ENCODE measurements at regions not wholly inside any gene's neighbourhood (a gene's known extent, or its start where the extent isn't known, plus 50 kb on each side); places are given as distances from the start of the nearest gene placed in this dataset.
"Not testable (repeated sequence)": the region's sequence is repeated elsewhere in the genome, so short reads cannot be mapped to it uniquely, and the experiment has no call there.

DNA sequence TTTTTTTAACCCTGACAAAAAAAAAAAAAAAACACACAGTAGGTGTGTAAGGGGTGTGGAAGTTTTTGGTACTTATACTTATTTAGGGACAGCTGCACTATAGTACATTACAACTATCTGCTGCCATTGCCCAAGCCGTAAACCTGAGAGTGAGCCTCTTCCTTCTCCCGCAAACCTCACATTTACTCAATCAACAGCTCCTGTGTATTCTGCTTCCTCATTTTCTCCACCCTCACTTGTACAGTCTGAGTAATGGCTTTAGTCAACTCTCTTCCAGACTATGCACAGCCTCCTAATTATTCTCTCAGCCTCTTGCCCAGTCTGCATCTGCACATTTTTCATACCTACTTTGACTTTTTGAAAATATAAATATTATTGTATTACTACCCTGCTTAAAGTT is 362.0 kb downstream of the ADAM29 start:
- H3K27ac Mint-ChIP-seq: no peak overlapping the region
- no peaks in the 10 kb centered on the region for H3K36me3 Mint-ChIP-seq
- DNase-seq (no peak), ATAC-seq (replicated peaks) (no peak)
- no peaks in the 10 kb centered on the region for H3K4me1 Mint-ChIP-seq
- no peaks in the 10 kb centered on the region for H3K27me3 Mint-ChIP-seq
- H3K9me3 Mint-ChIP-seq: peaks cover under 1 to 1% of the 10 kb centered on the region in 2 donors
- no peak overlapping the region for H3K4me3 Mint-ChIP-seq

DNA sequence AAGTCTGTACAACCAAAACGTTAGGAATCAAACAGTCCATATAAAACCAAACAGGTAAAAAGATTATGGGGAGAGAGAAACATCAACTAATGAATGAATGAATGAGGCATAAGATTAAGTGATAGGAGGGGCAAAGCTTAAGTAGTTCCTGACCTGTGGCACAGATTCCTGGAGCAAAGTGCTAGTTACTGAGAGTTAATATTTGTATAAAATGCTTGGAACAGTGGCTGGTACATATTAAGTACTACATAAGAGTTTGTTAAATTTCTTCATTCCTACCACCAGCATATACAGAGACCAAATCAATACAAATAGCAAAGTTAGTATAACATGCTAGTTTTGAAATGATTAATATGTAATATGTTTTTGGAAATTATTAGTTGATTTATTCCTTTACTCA is 363.7 kb downstream of the ADAM29 start:
- H3K36me3 Mint-ChIP-seq: no peaks in the 10 kb centered on the region
- H3K4me1 Mint-ChIP-seq: no peaks in the 10 kb centered on the region
- DNase-seq: no peak
- H3K4me3 Mint-ChIP-seq: no peak overlapping the region
- H3K27ac Mint-ChIP-seq: no peak overlapping the region
- no peak for ATAC-seq (replicated peaks)
- peaks cover 1 to 9% of the 10 kb centered on the region in 2 donors for H3K9me3 Mint-ChIP-seq
- H3K27me3 Mint-ChIP-seq: no peaks in the 10 kb centered on the region

DNA sequence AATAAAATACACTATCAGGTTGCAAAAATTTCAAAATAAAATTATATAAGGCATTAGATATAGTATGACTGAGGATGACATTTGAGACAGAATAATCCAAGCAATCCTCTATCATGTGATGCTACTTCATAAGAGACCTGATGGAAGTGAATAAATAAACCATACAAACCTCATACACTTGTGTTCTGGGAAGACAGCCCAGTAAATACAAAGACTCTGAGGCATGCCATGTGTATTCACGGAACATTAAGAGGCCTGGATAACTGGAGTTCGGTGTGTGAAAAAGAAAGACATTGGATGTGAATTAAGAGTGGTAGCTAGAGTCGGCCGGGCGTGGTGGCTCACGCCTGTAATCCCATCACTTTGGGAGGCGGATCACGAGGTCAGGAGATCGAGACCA is 364.2 kb downstream of the ADAM29 start:
- no peak for DNase-seq
- Mint-ChIP-seq H3K27ac (no peak overlapping the region), H3K4me1 (no peaks in the 10 kb centered on the region), H3K4me3 (no peak overlapping the region), H3K9me3 (peaks cover 1 to 9% of the 10 kb centered on the region in 2 donors), H3K36me3 (no peaks in the 10 kb centered on the region), H3K27me3 (no peaks in the 10 kb centered on the region)
- ATAC-seq (replicated peaks): no peak

GRCh38 chr4:175290401-175290800 is 372.2 kb downstream of the ADAM29 start:
- no peaks in the 10 kb centered on the region for H3K4me1 Mint-ChIP-seq
- ATAC-seq (replicated peaks) (no peak), DNase-seq (no peak)
- H3K36me3 Mint-ChIP-seq: no peaks in the 10 kb centered on the region
- no peak overlapping the region for H3K27ac Mint-ChIP-seq
- H3K4me3 Mint-ChIP-seq: no peak overlapping the region
- H3K27me3 Mint-ChIP-seq: no peaks in the 10 kb centered on the region
- H3K9me3 Mint-ChIP-seq: peaks cover 0 to 6% of the 10 kb centered on the region in 2 donors

DNA sequence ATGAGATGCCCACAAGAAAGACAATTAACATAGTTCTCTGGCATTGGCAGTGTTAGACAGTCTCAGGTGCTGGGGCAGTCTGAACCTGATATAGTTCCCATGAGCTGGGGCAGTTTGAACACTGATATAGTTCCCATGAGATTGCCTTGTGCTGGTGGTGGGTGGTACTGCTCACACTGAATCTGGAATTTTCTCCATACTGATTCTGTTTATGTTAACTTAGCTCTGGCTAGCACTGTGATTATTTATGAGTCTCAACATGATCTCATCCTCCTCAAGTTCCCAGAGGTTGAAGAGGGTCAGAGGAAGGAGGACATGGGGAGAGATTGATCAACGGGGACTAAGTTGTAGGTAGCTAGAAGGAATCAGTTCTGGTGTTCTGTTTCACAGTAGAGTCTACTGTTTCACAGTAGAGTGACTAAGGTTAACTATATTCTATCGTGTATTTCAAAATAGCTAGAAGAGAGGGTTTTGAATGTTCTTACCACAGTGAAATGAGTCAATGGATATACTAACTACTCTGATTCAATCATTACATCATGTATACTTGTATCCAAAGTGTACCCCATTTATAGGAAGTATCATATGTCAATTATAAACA is 379.9 kb downstream of the ADAM29 start:
- no peak for DNase-seq
- no peak for ATAC-seq (replicated peaks)
- no peak overlapping the region for H3K4me3 Mint-ChIP-seq
- no peaks in the 10 kb centered on the region for H3K4me1 Mint-ChIP-seq
- peaks cover 0 to 2% of the 10 kb centered on the region in 2 donors for H3K9me3 Mint-ChIP-seq
- no peaks in the 10 kb centered on the region for H3K27me3 Mint-ChIP-seq
- no peak overlapping the region for H3K27ac Mint-ChIP-seq
- H3K36me3 Mint-ChIP-seq: no peaks in the 10 kb centered on the region

GRCh38 chr4:175306436-175306835 is 388.3 kb downstream of the ADAM29 start:
- no peaks in the 10 kb centered on the region for H3K36me3 Mint-ChIP-seq
- no peaks in the 10 kb centered on the region for H3K27me3 Mint-ChIP-seq
- no peaks in the 10 kb centered on the region for H3K4me1 Mint-ChIP-seq
- no peak for DNase-seq
- H3K9me3 Mint-ChIP-seq: peaks cover 0 to 2% of the 10 kb centered on the region in 2 donors
- H3K27ac Mint-ChIP-seq: no peak overlapping the region
- no peak overlapping the region for H3K4me3 Mint-ChIP-seq
- ATAC-seq (replicated peaks): no peak

DNA sequence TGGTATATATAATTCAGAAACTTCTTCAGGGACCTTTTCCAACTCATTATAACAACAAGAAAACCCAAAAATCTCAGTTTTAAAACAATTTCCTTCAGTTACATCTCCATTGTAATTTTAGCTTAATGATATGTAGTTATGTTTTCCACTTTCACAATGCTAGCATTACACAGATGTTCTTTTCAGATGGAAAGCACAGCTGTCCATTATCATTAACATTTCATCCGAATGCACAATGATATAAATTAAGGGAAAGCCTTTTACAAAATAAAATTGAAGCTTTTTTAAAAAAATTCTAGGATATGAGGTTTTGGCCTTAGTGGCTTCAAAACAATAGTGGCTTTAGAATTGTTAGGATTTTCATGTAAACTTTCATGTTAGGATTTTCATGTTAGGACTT is 389.2 kb downstream of the ADAM29 start:
- Mint-ChIP-seq H3K9me3 (no peaks in the 10 kb centered on the region), H3K4me3 (no peak overlapping the region), H3K4me1 (no peaks in the 10 kb centered on the region), H3K36me3 (no peaks in the 10 kb centered on the region), H3K27me3 (no peaks in the 10 kb centered on the region), H3K27ac (no peak overlapping the region)
- DNase-seq: no peak
- no peak for ATAC-seq (replicated peaks)

DNA sequence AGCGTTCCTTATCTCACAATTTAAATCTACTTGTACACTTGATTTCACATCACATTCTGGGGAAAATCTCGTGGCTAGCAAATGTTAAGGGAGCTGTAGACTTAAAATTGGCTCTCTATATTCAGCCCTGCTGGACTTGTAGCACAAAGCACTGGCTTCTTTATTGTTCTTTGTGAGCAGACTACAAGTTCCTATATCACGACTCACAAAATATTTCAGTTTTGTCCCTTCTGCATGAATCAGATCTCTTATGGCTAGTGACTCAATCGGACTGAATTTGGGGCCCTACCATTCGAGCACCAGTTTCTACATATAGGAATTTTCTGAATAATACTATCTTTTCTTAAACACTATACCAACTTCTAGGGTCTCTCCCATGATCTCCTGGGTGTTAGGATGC is 390.1 kb downstream of the ADAM29 start:
- Mint-ChIP-seq H3K4me3 (no peak overlapping the region), H3K36me3 (no peaks in the 10 kb centered on the region), H3K9me3 (no peaks in the 10 kb centered on the region), H3K27me3 (no peaks in the 10 kb centered on the region), H3K27ac (no peak overlapping the region), H3K4me1 (no peaks in the 10 kb centered on the region)
- ATAC-seq (replicated peaks) (no peak), DNase-seq (no peak)

- no peak for DNase-seq
- ATAC-seq (replicated peaks): no peak
- H3K4me1 Mint-ChIP-seq: no peaks in the 10 kb centered on the region
- no peaks in the 10 kb centered on the region for H3K27me3 Mint-ChIP-seq
- no peaks in the 10 kb centered on the region for H3K9me3 Mint-ChIP-seq
- no peaks in the 10 kb centered on the region for H3K36me3 Mint-ChIP-seq
- no peak overlapping the region for H3K27ac Mint-ChIP-seq
- H3K4me3 Mint-ChIP-seq: no peak overlapping the region
Observed at GRCh38 chr4:175309041-175309440, 390.9 kb downstream of the ADAM29 start.

GRCh38 chr4:175325230-175325629 is 407.1 kb downstream of the ADAM29 start:
- Mint-ChIP-seq H3K4me3 (no peak overlapping the region), H3K27me3 (no peaks in the 10 kb centered on the region), H3K9me3 (peaks cover 0 to 3% of the 10 kb centered on the region in 2 donors), H3K27ac (no peak overlapping the region), H3K4me1 (no peaks in the 10 kb centered on the region), H3K36me3 (no peaks in the 10 kb centered on the region)
- DNase-seq: no peak
- ATAC-seq (replicated peaks): no peak

DNA sequence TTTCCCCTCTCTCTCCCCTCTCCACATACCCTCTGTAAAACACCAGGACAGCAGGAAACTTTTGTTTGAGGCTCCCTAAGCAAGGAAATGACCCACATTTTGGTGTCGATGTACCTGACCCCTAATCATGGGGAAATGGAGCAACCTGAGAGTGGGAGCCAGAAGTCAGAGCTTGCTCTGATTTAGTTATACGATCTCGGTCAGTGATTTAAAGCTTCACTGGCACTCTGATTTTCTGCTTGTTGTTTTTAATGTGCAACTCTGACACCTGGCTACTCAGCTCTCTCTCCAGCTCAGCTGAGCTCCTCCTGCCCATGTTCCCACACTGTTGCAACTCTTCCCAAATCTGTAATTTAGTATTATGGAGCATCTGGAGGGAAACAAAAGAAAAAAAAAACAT is 408.6 kb downstream of the ADAM29 start:
- Mint-ChIP-seq H3K27me3 (no peaks in the 10 kb centered on the region), H3K4me1 (no peaks in the 10 kb centered on the region), H3K9me3 (peaks cover 0 to 3% of the 10 kb centered on the region in 2 donors), H3K36me3 (no peaks in the 10 kb centered on the region), H3K27ac (no peak overlapping the region), H3K4me3 (no peak overlapping the region)
- DNase-seq (no peak), ATAC-seq (replicated peaks) (no peak)

DNA sequence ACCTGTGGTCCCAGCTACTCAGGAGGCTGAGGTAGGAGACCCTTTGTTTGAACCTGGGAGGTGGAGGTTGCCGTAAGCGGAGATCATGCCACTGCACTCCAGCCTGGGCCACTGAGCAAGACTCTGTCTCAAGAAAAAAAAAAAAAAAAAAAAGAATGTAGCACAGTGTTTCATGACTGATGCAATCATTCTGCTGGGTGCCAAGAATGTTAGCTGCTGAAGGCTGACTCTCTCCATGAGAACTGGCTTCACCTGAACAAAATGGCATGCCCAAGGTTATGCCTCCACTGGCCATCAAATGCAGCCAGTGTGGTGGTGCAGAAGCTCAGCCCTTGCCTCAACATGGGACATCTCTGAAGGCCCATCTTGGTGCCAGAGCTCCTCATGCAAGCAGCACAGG is 412.1 kb downstream of the ADAM29 start:
- DNase-seq: no peak
- Mint-ChIP-seq H3K27ac (no peak overlapping the region), H3K27me3 (no peaks in the 10 kb centered on the region), H3K4me1 (no peaks in the 10 kb centered on the region), H3K4me3 (no peak overlapping the region), H3K36me3 (no peaks in the 10 kb centered on the region), H3K9me3 (peaks cover 0 to 3% of the 10 kb centered on the region in 2 donors)
- no peak for ATAC-seq (replicated peaks)

- no peak overlapping the region for H3K27ac Mint-ChIP-seq
- no peaks in the 10 kb centered on the region for H3K27me3 Mint-ChIP-seq
- ATAC-seq (replicated peaks) (no peak), DNase-seq (no peak)
- H3K4me3 Mint-ChIP-seq: no peak overlapping the region
- H3K36me3 Mint-ChIP-seq: no peaks in the 10 kb centered on the region
- H3K9me3 Mint-ChIP-seq: peaks cover 0 to 3% of the 10 kb centered on the region in 2 donors
- H3K4me1 Mint-ChIP-seq: no peaks in the 10 kb centered on the region
Observed at GRCh38 chr4:175330652-175331051, 412.5 kb downstream of the ADAM29 start.

GRCh38 chr4:175335331-175335730 is 417.2 kb downstream of the ADAM29 start:
- DNase-seq (no peak), ATAC-seq (replicated peaks) (no peak)
- Mint-ChIP-seq H3K4me3 (no peak overlapping the region), H3K27me3 (no peaks in the 10 kb centered on the region), H3K27ac (no peak overlapping the region), H3K36me3 (no peaks in the 10 kb centered on the region), H3K4me1 (no peaks in the 10 kb centered on the region), H3K9me3 (no peaks in the 10 kb centered on the region)

DNA sequence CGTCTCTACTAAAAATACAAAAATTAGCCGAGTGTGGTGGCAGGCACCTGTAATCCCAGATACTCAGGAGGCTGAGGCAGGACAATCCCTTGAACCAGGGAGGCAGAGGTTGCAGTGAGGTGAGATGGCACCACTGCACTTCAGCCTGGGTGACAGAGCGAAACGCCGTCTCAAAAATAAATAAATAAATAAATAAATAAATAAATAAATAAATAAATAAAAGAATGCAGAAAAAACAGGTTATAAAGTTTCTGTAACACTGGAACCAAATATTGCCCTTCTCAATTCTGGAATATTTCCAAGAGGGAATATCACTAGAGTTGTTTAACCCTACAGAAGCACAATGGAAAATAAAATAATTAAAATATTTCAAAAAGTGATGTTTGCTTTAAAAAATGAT is 418.4 kb downstream of the ADAM29 start:
- H3K27ac Mint-ChIP-seq; H3K4me1 Mint-ChIP-seq; DNase-seq; H3K36me3 Mint-ChIP-seq; ATAC-seq (replicated peaks); H3K9me3 Mint-ChIP-seq; H3K27me3 Mint-ChIP-seq; H3K4me3 Mint-ChIP-seq: not testable (repeated sequence)

All from stimulated activated naive B cell treated with anti-CD40 and anti-IgM and Interleukin-4, amounts not matched to agents 10 μg/mL and 1 μg/mL and 100 μg/mL, for 72 hours (primary cell).